HL-60 (cell line): ENCODE measurements at regions not wholly inside any gene's neighbourhood (a gene's known extent, or its start where the extent isn't known, plus 50 kb on each side); places are given as distances from the start of the nearest gene placed in this dataset.

Experiments
- GABPA ChIP-seq: IDR thresholded peaks from 2 replicates; pipeline ENCODE4 v1.6.1; 2012; ENCODE audit warnings: low read depth
- POLR2AphosphoS5 ChIP-seq: IDR thresholded peaks from 2 replicates; pipeline ENCODE4 v1.6.1; 2012; ENCODE audit warnings: low read depth
- TF ChIP-seq, protein P1 (sequence below): IDR thresholded peaks from one replicate; pipeline ENCODE4 v1.5.1; 2011; ENCODE audit warnings: low read length, control low read depth, inconsistent platforms; ENCODE audit not compliant: insufficient read depth

DNA sequence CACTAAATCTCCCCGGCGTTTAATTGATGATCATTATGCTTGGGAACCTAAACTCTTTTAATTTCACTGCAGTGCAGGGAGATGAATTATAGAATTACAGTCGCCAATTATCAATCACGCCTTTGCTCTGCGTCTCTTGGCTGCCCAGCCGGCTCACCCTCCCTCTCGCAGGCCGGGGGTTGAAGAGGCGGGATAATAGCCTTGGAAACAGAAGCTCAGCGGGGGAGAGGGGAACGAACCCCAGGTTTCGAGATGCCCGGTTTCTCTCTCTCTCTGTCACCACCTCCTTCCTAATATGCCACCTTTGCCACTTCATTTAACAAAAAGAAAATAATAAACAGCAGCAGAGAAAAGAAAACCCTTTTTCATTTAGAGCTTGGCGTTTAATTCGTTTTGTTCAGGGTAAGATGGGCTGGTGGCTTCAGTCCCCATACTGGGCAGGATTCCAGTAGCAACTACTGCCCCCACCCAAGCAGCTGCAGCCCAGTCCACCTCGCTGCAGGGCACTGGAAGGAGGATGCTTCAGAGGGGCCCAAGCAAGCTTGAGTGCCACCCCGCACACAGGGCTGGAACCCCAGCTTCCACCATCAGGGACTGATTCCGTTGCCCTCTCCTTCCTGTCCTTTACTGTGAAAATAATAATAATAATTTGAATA is 271.7 kb downstream of the BUD13 start:
- TF ChIP-seq, protein P1, sequence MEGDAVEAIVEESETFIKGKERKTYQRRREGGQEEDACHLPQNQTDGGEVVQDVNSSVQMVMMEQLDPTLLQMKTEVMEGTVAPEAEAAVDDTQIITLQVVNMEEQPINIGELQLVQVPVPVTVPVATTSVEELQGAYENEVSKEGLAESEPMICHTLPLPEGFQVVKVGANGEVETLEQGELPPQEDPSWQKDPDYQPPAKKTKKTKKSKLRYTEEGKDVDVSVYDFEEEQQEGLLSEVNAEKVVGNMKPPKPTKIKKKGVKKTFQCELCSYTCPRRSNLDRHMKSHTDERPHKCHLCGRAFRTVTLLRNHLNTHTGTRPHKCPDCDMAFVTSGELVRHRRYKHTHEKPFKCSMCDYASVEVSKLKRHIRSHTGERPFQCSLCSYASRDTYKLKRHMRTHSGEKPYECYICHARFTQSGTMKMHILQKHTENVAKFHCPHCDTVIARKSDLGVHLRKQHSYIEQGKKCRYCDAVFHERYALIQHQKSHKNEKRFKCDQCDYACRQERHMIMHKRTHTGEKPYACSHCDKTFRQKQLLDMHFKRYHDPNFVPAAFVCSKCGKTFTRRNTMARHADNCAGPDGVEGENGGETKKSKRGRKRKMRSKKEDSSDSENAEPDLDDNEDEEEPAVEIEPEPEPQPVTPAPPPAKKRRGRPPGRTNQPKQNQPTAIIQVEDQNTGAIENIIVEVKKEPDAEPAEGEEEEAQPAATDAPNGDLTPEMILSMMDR, result no peak
- TF ChIP-seq GABPA (no peak), POLR2AphosphoS5 (no peak)
